ENCODE measurements at regions not wholly inside any gene's neighbourhood (a gene's known extent, or its start where the extent isn't known, plus 50 kb on each side); places are given as distances from the start of the nearest gene placed in this dataset.

DNA sequence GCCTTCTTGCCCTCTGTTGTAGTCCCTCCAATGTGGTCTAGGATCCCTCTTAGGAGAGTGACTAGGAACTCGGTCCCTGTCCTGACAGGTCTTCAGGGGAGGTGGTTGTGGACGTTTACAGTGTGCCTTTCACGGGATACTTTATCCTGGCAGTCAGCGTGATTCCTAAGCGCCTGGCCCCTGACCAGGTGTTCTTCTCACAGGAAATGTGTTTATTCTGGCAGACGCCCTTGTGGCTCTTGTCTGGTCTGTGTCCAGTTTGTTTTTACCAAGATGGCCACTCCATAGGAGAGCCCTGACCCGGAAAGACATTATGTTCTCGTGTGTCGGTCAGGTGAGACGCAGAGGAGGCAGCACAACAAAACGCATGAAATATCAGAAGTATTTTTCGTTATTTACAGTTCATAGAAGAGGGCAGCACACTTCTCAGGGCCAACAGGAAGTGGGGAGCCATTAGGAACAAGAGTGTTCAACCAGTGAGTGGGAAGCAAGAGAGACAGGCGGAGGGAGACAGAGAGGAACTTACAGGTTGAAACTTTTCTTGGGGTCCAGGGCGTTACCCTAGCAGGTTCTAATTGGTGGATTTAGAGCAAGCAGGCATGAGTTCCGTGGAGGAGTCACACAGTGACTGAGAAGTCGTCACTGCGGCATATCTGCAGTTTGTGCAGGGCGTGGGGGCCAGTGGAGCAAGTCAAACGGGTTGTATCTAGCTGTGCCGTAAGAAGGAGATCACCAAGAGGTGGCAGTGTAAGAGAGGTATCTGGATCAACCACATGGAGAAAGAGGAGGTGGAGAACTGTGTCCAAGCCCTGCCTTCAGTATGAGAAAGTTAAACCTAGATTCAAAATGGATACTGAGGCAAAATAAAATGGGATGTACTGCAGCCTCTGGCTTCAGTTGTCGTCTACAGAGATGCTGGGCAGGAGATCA lies 412.9 kb downstream of the ZSWIM6 start:
- Mint-ChIP-seq H3K9me3 (ENCODE audit: low read depth) (peaks cover 2% of the 10 kb centered on the region), H3K27ac (no peak overlapping the region), H3K27me3 (no peaks in the 10 kb centered on the region), H3K36me3 (ENCODE audit: insufficient read depth) (no peaks in the 10 kb centered on the region), H3K4me3 (ENCODE audit: low read depth) (no peak overlapping the region), H3K4me1 (ENCODE audit: low read depth) (peaks cover 6% of the 10 kb centered on the region)
- TF ChIP-seq, protein P1, sequence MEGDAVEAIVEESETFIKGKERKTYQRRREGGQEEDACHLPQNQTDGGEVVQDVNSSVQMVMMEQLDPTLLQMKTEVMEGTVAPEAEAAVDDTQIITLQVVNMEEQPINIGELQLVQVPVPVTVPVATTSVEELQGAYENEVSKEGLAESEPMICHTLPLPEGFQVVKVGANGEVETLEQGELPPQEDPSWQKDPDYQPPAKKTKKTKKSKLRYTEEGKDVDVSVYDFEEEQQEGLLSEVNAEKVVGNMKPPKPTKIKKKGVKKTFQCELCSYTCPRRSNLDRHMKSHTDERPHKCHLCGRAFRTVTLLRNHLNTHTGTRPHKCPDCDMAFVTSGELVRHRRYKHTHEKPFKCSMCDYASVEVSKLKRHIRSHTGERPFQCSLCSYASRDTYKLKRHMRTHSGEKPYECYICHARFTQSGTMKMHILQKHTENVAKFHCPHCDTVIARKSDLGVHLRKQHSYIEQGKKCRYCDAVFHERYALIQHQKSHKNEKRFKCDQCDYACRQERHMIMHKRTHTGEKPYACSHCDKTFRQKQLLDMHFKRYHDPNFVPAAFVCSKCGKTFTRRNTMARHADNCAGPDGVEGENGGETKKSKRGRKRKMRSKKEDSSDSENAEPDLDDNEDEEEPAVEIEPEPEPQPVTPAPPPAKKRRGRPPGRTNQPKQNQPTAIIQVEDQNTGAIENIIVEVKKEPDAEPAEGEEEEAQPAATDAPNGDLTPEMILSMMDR (IDR thresholded peaks at IDR 0.05; ENCODE audit: unreplicated experiment) = no peak
- no peak for DNase-seq (ENCODE audit: low spot score, unreplicated experiment)

DNA sequence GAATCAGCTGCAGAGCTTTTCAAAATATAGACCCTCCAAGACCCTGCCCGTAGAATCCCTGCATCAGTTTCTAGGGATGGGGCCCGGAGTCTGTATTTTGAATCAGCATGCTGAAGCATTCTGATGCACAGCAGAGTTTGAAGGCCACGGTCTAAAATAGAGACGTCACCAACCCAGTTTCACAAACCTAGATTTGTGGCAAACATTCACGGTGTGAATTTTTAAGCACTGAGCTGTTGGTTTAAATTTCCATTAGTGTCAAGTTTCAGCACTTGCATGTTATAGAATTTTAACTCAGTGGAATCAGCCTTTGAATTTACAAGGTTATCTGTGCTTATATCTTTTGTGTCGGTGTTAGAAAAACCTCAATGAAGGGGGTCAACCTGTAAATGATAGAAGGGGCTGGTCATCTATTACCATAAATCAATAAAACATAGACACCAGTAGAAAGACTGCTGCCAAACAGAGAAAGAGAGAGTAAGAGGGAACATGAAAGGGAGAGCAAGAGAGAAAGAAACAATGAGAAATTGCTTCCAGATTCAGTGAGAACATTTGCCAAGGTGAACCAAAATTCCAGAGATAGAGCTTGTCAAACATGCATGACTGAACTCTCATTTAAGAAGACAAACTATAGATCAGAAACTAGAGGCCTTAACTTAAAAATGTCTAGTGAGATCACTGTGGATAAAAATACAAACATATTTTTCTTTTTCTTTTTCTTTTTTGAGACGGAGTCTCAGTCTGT lies 414.9 kb downstream of the ZSWIM6 start:
- no peak overlapping the region for H3K4me3 Mint-ChIP-seq (ENCODE audit: low read depth)
- TF ChIP-seq, protein P1 (IDR thresholded peaks at IDR 0.05; ENCODE audit: unreplicated experiment) = no peak
- no peak for DNase-seq (ENCODE audit: low spot score, unreplicated experiment)
- peaks cover 6% of the 10 kb centered on the region for H3K4me1 Mint-ChIP-seq (ENCODE audit: low read depth)
- peaks cover 6% of the 10 kb centered on the region for H3K9me3 Mint-ChIP-seq (ENCODE audit: low read depth)
- no peak overlapping the region for H3K27ac Mint-ChIP-seq
- no peaks in the 10 kb centered on the region for H3K27me3 Mint-ChIP-seq
- H3K36me3 Mint-ChIP-seq (ENCODE audit: insufficient read depth) = no peaks in the 10 kb centered on the region

DNA sequence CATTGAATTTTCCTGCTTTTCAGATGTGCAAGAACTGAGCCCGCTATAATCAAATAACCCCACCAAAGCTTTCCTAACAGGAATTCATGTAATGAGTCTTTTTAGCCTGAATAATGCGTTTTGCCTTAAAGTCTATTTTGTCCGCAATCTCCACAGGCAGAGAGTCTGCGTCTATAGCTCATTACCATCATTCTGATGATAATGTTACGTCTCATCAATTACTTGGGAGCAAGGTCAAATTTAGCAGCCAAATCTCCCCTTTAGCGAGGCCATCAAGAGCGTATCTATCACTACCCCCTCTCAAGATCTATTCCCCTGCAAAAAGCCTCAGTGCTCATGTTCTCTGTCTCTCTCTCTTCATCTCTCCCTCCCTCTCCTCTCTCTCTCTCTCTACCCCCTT lies 416.1 kb downstream of the ZSWIM6 start:
- TF ChIP-seq, protein P1 (IDR thresholded peaks at IDR 0.05; ENCODE audit: unreplicated experiment) = no peak
- H3K36me3 Mint-ChIP-seq (ENCODE audit: insufficient read depth) = no peaks in the 10 kb centered on the region
- DNase-seq (ENCODE audit: low spot score, unreplicated experiment) = no peak
- peaks cover 6% of the 10 kb centered on the region for H3K9me3 Mint-ChIP-seq (ENCODE audit: low read depth)
- peaks cover 6% of the 10 kb centered on the region for H3K4me1 Mint-ChIP-seq (ENCODE audit: low read depth)
- no peaks in the 10 kb centered on the region for H3K27me3 Mint-ChIP-seq
- no peak overlapping the region for H3K4me3 Mint-ChIP-seq (ENCODE audit: low read depth)
- no peak overlapping the region for H3K27ac Mint-ChIP-seq

DNA sequence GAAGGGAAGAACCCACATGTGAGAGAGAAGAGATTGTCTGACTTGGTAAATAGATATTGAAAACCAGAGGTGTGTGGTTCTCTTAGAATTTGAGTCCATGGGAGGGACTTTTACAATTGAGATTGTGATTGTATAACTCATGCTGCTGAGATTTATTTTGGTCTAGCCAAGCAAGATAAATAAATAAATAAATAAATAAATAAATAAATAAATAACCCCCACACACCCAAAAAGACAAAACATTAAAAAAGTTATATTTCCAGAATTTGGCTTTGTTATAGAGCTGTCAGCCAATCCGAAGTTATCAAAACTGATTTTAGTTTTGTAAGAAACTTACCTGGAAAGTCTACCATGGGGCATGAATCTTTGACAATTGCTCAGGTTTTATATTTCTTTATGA lies 416.6 kb downstream of the ZSWIM6 start:
- no peak for DNase-seq (ENCODE audit: low spot score, unreplicated experiment)
- H3K4me1 Mint-ChIP-seq (ENCODE audit: low read depth) = peaks cover 6% of the 10 kb centered on the region
- peaks cover 2% of the 10 kb centered on the region for H3K27me3 Mint-ChIP-seq
- no peak overlapping the region for H3K27ac Mint-ChIP-seq
- H3K4me3 Mint-ChIP-seq (ENCODE audit: low read depth) = no peak overlapping the region
- H3K9me3 Mint-ChIP-seq (ENCODE audit: low read depth) = peaks cover 6% of the 10 kb centered on the region
- H3K36me3 Mint-ChIP-seq (ENCODE audit: insufficient read depth) = no peaks in the 10 kb centered on the region
- TF ChIP-seq, protein P1 (IDR thresholded peaks at IDR 0.05; ENCODE audit: unreplicated experiment) = no peak

DNA sequence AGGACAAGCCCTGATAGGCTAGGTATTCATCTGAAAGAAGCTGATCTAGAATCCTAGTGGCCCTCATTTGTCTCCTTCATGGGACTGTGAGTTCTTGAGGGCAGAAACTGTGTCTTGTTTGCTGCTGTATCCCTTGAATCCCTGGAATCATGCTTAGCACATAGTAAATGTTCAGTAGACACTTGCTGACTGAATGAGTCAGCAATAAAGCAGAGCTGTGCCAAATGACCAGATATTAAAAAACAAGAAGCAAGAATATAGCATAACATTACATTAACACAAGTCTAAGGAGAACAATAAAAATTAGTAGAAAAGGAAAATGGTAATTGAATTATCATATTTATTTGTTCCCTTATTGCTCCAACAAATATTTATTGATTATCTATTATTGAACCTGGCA lies 420.5 kb downstream of the ZSWIM6 start:
- no peak overlapping the region for H3K4me3 Mint-ChIP-seq (ENCODE audit: low read depth)
- TF ChIP-seq, protein P1 (IDR thresholded peaks at IDR 0.05; ENCODE audit: unreplicated experiment) = no peak
- no peak overlapping the region for H3K27ac Mint-ChIP-seq
- peaks cover 6% of the 10 kb centered on the region for H3K9me3 Mint-ChIP-seq (ENCODE audit: low read depth)
- H3K36me3 Mint-ChIP-seq (ENCODE audit: insufficient read depth) = no peaks in the 10 kb centered on the region
- H3K4me1 Mint-ChIP-seq (ENCODE audit: low read depth) = no peaks in the 10 kb centered on the region
- no peak for DNase-seq (ENCODE audit: low spot score, unreplicated experiment)
- peaks cover 7% of the 10 kb centered on the region for H3K27me3 Mint-ChIP-seq
